ENCODE measurements at regions not wholly inside any gene's neighbourhood (a gene's known extent, or its start where the extent isn't known, plus 50 kb on each side); places are given as distances from the start of the nearest gene placed in this dataset.

DNA sequence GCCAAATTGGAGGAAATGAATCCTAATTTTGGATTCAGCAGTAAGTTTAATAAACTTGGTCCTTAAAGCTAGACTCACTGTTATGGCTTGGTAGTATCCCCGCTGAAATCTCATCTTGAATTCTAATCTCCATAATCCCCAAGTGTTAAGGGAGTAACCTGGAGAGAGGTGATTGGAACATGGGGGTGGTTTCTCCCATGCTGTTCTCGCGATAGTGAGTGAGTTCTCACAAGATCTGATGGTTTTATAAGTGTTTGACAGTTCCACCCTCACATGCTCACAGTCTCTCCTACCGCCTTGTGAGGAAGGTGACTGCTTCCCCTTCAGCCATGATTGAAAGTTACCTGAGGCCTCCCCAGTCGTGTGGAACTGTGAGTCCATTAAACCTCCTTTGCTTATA, 824.5 kb upstream of the WWC1 start:
- no peak for DNase-seq (ENCODE audit: extremely low read depth in 1 of 11, low read depth in 9 of 11, low spot score in 4 of 11)

DNA sequence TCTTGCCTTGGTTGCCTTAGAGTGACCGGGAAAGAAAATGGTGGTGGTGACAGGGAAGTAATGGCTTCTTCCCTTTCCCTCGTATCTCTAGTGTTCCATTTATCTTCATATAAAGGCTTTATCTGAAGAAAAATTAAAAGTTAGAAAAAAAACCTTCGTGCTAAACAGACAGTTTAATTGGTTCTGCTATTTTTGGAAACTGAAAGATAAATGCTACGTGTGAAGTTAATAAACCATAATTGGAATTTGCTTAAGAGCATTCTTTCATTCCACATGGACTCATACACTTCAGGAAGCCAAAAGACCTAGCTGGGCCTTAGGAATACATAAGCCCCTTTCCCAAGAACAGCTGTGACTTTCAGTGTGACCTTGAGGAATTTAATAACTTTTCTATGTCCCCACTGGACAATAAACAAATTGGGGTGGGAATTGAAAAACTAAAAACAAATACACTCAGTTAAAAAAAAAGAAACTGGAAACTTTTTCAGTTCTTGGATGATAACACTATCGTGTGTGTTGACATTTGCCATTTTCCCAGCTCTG, 818.8 kb upstream of the WWC1 start:
- DNase-seq (ENCODE audit: extremely low read depth in 1 of 11, low read depth in 9 of 11, low spot score in 4 of 11), result peak in 4 of 11 donors; percentile 2 to 18 (median 4)

DNA sequence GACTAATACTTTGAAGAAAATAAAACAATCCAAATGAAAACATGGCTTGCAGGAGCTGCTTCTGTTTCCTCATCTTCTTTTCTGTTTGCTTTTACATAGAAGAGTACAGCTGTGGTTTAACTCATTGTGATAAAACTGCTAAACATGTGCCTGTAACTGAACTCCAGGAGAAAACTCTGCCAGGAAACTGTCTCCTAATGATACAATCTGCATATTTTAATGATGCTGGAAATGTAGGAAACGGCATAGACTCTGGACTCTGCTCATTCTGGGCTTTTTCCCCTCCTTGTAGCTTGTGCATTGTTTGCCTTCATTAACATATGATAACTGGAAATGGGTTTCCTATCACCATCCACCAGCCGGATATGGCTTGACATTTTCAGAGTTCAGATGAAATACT, 813.3 kb upstream of the WWC1 start:
- DNase-seq (ENCODE audit: extremely low read depth in 1 of 11, low read depth in 9 of 11, low spot score in 4 of 11), result peak in 5 of 11 donors; percentile 4 to 39 (median 12)

DNA sequence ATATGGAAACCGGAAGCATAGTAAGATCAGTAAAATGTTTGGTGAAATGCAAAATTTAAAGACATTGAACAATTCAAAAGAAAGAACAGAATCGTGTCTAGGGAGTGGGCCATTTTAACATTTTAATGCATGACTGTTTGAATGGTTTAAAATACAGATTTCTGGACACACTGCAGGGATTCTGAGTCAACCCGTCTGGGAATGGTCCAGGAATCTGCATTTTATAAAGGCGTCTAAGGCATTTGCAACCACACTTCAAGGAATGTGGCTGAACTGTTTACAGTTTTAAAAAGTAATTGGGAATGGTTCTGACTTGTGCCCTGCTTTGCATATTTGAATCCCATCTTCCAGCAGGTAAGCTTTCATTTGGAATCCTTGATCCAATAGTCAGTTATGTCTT, 811.7 kb upstream of the WWC1 start:
- no peak for DNase-seq (ENCODE audit: extremely low read depth in 1 of 11, low read depth in 9 of 11, low spot score in 4 of 11)

DNA sequence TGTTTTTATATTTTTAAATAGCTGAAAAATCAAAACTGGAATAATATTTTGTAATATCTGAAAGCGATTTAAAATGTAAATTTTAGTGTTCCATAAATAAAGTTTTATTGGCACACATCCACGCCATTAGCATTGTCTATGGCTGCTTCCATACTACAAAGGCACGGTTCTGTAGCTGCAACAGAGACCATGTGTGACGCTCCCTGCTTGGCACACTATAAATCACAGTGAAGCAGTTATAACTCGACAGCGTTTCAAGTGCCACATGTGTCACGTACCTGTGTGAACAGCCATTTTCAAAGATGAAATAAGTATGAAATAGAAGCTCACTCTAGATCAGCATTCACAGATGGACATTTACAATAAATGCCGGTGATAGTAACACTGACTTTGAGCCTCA, 810.1 kb upstream of the WWC1 start:
- no peak for DNase-seq (ENCODE audit: extremely low read depth in 1 of 11, low read depth in 9 of 11, low spot score in 4 of 11)

DNA sequence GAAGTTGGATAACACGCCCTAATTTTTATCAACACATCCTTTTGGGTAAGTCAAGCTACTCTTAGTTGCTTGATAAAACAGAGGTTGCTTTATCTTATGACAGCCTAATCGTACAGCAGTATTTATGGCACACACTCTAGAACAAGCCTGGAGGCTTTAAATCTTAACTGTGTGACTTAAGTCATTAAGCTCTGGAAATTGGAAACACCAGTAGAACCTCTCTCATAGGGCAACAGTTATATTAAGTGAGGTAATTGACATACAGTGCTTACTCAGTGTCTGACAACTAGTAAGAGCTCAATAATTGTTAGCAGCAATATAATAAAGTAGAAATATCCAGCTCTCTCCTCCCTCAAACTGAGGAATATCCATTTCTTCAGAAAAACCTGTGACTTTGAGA, 808.9 kb upstream of the WWC1 start:
- DNase-seq (ENCODE audit: extremely low read depth in 1 of 11, low read depth in 9 of 11, low spot score in 4 of 11), result no peak

DNA sequence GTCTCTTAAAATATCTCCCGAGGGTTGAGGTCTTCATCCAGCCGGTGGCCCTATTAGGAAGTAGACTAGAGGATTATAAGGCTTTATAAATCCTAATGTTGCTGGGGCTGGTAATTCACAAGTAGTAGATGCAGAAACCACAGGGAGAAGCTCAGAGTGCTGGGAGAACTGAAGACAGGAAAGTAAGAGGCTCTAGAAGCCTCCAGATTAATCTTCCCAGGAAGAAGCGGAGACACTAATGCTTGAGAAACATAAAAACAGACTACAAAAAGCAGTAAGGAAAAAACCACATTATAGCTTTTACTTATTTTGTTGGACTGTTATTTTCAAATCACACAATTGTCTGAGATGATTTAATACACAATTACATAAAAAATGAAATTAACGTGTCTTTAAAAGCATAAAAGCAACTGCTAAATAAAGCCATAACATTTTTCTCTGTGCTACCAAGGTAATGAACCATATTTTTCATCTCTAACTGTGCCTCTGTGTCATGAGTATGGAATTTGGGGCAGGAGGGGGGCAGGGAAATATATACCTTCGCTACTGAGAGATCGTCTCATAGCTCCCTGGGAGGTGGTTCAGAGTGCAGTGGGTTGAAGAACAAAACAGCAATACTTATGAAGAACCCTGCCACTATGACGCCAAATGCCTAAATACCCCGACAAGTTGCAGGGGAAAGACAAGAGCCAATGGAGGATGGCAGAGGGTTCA, 806.2 kb upstream of the WWC1 start:
- no peak for DNase-seq (ENCODE audit: extremely low read depth in 1 of 11, low read depth in 9 of 11, low spot score in 4 of 11)

DNA sequence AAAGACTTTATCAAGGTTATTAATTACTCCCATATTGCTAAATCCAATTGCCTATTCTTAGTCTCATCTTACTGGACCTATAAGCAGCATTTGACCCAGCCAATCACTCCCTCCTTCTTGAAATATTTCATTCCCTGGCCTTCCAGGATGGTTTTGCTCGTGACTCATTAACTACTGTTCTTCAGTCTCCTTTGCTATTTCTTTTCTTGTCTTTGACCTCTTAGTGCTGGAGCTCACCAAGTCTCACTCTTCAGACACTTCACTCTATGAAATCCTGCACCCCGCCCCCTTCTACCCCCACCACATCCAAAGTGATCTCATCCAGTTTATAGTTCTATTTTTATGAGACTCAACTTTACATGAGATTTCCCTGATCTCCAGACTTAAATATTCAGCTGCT, 803.1 kb upstream of the WWC1 start:
- no peak for DNase-seq (ENCODE audit: extremely low read depth in 1 of 11, low read depth in 9 of 11, low spot score in 4 of 11)

DNA sequence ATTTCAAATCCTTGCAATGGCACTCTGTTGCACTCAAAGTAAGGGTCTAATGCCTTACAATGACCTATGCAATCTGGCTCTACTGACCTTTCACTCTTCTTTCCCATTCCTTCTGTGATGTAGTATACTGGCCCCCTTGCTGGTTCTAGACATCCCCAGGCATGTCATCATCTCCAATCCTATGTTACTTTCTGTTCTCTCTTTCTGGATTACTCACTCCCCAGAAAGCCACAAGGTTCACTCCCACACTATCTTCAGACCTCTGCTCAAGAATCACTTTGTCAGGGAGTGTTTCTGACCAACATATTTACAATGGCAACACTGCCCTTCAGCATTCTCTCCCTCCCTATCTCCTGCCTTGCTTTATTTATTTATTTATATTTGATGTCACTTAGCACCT, 802.2 kb upstream of the WWC1 start:
- DNase-seq (ENCODE audit: extremely low read depth in 1 of 11, low read depth in 9 of 11, low spot score in 4 of 11), result no peak

DNA sequence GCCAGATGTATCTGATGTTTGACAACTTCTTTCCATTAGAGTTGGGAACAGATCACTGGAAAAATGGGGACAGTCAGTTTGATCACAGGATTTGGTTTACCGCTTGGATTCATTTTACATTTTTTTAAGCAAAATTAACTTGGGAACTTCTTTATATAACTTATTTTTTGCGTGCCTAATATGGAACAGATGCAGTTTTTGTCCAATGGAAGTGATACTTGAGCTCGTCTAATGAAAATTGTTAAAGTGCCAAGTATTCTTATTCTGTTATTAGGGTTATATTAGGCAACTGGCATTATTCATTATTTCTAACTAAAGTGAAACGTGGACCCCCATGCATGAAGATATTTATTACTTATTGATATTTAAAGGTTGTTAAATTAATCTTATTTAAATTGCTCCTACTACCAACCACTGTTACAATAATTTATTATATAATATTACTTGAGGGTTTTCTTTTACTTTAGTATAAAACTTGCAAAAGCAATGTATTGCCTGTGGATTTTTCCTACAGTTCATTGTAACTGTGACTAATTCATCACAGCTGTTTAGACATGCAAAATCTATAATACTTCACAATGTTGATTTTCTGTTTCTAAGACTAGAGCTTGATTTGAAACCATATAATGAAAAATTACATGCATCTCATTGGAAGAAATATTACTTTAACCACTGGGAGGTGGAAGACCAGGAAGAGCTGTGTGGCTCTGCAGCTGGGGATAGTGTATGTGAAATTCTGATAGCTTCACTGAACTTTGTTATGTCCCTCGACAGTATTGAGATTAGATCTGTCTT, 787.3 kb upstream of the WWC1 start:
- DNase-seq (ENCODE audit: extremely low read depth in 1 of 11, low read depth in 9 of 11, low spot score in 4 of 11), result no peak

DNA sequence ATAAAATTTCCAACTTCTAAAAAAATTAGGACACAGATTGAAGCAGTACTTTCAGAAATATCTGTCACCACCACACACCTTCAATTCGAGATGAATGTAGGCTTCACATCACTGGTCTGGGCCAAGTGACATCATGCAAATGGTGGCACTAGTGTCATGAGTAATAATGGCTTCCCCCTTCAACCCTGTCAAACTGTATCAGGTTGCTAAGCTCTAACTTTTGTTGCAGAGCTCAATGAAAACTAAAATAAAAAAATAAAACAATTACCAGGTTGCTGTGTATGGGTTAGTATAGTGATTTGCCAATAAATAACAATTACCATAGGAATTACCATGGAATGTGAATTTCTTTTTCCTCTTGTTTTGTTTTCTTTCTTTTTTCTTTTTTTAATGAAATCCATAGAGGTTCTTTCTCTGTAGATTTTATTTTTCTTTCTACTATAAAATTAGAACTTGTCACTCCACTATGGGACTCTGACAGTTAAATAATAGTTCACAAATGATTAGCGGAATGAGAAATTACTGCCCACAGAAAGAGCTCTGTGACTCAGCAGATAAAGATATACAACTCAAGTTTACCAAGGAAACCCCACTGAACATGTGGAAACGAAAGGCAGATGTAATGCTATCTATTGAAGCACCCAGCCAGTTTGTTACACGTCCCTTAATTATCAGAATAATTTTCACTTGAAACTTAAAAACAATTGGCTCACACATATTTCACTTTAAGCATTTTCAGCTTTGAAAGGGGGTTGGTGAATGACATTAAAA, 783.8 kb upstream of the WWC1 start:
- no peak for DNase-seq (ENCODE audit: extremely low read depth in 1 of 11, low read depth in 9 of 11, low spot score in 4 of 11)

DNA sequence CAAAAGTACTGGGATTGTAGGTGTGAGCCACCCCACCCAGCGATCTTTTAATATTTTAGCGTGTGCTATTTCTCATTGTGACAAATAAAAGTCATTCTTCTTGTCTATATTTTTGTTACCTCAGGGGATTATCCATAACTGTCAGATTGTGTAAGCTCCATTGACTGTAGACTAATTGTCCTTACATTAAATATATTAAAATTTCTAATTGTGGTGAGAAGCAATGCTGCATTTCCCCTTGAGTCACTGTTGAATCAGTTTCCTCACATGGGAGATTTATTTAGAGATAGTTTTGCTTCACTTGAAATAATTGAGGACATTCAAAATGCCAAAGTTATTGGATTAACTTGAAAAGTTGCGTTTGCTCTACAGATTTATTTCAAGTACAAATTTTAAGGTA, 782.4 kb upstream of the WWC1 start:
- no peak for DNase-seq (ENCODE audit: extremely low read depth in 1 of 11, low read depth in 9 of 11, low spot score in 4 of 11)

DNA sequence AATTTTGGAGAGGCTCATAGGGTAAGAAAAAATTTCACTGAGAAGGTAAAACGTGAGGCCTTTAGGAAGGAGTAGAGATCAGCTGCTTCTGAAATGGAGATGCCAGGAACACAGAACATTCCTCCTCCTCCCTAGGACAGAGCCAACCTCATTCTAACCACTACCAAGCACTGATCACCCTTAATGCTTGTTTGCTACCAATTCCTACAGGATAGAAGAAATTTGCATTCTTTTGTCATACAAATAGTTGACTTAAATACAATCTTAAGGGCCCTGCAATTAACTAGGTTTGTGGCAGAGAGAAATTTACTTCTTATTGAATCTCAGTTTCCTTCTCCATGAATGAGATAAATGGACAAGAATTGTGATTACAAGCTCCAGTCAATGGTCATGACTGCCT, 780.2 kb upstream of the WWC1 start:
- DNase-seq (ENCODE audit: extremely low read depth in 1 of 11, low read depth in 9 of 11, low spot score in 4 of 11), result no peak

DNA sequence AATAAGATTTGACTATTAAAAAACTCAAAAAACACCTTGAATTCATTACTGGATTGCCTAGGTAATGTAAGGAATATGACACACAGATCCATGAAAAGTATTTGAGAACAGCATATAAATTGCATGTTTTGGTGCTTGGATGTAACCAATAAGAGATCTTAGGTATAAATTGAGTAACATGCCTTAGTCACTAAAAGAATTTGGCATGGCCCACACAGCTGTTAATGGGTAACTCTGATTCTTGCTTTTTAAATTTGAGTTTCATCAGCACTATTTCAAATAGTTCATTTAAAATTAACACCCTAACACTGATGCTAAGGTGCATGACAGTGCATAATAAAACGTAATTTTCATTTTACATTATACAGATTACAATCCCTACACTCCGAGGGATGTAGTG, 779.3 kb upstream of the WWC1 start:
- DNase-seq (ENCODE audit: extremely low read depth in 1 of 11, low read depth in 9 of 11, low spot score in 4 of 11), result no peak

DNA sequence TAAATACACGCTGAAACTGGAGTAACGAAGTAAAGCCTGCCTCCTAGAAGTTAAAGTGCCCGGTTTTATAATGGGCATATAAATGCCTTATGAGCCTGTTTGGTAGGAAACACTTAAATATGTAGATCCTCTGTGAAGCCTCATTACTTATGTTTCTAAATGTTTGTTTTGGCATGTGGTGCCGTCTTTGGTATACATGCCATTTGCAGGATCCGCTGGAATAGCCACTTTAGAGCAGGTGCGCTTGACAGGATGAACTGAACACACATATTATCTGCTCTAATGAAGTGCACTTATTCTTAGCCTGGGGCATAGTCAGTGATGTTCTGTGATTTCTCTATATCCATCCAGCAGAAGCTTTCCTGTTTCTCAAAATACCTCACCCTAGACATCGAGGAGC, 778.1 kb upstream of the WWC1 start:
- DNase-seq (ENCODE audit: extremely low read depth in 1 of 11, low read depth in 9 of 11, low spot score in 4 of 11), result no peak

DNA sequence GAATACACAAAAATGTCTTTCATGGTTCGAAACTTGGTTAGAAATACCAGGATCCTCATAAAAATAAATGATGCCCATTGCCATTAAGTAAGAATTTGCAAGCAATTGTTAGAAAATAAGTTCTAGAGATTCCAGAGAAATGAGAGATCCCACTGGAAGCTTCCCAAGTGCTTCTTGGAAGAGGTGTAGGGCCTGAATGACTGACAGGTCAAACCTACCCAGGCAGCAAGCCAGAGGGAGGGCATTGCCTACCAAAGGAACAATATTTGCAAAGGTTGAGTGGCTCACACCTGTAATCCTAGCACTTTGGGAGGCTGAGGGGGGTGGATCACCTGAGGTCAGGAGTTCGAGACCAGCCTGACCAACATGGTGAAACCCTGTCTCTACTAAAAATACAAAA, 777.0 kb upstream of the WWC1 start:
- no peak for DNase-seq (ENCODE audit: extremely low read depth in 1 of 11, low read depth in 9 of 11, low spot score in 4 of 11)

DNA sequence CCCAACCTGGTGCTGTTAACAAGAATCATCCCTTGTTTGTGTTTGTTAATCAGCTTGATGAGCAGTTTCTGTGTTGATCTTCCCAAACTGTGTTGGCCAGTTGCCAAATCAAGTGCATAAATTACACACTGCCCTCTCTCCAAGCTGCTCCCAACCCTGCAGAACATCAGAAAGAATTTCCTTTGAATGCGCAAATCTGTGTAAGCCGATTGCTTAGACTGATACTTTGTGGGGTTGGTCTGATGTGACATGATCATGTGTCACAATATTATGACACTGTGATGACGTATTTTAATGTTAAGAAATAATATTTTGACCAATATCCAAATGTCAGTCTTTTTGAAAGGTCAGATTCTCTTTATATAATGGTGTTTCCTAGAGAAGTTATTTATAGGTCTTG, 766.4 kb upstream of the WWC1 start:
- peak in 1 of 11 donors; percentile 11 for DNase-seq (ENCODE audit: extremely low read depth in 1 of 11, low read depth in 9 of 11, low spot score in 4 of 11)

DNA sequence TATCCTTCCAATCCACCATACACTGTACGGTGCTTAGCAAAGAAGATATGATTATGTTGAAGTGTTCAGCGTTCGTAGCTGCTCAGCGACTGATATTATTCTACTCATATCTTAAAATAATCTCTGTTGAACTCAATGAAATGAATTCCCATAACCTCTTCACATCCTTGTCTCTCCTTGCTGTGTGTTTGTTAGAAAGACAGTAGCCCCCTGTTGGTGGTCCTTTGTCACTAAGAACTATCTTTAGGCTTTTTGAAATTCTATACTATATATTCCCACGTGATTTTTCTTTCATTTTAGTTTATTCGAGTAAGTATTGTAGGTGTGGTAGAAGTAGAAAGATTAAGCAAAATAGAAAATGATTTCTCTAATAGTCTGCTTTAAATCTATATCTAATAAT, 762.8 kb upstream of the WWC1 start:
- DNase-seq (ENCODE audit: extremely low read depth in 1 of 11, low read depth in 9 of 11, low spot score in 4 of 11), result no peak

DNA sequence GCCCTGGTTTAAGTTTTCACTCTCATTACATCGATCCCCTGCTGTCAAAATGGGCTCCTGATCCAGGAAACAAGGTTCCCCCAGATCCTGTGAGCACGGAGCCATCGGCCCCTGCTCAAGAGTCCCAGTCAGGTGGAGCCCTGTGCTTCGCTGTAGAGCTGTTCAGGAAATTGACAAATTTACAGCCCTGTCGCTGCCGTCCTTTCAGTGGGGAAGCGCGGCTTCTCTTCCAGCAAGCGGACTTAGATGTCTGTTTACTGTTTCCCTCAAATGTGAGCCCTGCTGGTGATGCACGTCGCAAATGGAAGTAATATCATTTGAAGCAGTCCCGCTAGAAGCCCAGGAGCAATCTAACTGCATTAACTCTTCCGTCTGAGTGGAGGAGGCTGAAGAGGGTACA, 760.9 kb upstream of the WWC1 start:
- peak in 1 of 11 donors; percentile 2 for DNase-seq (ENCODE audit: extremely low read depth in 1 of 11, low read depth in 9 of 11, low spot score in 4 of 11)

All from renal cortex interstitium (tissue), 11 donors.